NCI-H345 (cell line): ENCODE measurements at regions not wholly inside any gene's neighbourhood (a gene's known extent, or its start where the extent isn't known, plus 50 kb on each side); places are given as distances from the start of the nearest gene placed in this dataset.
"Not testable (repeated sequence)": the region's sequence is repeated elsewhere in the genome, so short reads cannot be mapped to it uniquely, and the experiment has no call there.

Experiments
- DNase-seq: peaks from one replicate; lab custom pipeline; 2025; lab: John Stamatoyannopoulos, UW

DNA sequence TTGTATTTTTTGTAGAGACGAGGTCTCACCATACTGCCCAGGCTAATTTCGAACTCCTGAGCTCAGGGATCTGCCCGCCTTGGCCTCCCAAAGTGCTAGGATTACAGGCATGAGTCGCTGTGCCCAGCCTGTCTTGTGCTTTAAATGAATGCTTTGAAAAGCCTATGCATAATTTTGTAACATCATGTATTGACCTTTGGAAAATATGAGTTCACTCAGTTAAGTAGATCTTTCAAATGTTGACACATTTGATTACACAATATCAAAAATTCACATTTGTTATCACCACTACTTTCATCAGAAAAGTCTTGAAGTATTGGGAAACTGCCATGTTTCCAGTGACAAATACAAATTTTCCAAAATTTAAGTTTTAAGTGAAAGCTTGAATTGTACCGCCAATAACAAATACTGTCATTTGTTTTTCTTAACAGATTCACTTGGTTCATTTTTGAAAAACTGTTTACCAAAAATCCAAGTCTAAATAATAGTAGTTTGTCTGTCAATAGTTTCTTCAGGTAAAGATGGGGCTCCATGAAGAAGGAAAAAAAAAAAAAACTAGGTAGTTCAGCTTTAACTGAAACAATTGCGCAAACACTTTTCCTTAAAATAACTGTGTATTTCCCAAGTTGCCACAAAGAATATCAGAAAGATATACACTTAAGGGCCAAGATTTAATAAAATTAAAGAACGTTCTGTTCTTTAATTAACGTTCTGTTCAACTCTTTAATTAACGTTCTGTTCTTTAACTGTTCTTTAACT lies 233.2 kb upstream of the NR5A2 start:
- DNase-seq = no peak

DNA sequence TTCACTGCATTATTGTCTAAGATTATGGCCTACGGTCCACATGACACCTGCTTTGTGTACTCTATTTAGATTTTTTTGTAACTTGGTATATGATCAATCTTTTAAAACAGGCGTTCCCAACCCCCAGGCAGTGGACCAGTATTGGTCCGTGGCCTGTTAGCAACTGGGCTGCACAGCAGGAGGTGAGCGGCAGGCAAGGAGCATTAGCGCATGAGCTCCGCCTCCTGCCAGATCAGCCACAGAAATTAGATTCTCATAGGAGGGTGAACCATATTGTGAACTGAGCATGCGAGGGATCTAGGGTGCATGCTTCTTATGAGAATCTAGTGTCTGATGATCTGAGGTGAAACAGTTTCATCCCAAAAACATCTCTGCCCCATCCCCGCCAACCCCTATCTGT lies 228.4 kb upstream of the NR5A2 start:
- no peak for DNase-seq

DNA sequence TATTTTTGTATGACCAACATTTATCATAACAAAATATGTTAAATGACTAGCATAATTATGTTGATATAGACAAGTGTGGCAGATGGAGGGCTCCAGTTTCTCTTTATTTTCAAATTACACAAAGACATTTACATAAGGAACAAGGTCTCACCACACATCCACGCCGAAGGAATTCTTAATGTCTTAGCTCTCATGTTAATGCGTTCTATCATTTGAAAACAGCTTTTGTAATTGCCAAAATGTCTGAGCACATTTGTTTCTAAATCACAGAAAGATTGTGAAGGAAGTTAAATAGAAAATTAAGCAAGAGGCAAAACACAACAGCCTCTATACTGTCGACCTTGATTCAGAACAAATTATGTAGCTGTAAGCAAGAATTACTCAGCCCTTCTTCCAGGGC lies 223.0 kb upstream of the NR5A2 start:
- no peak for DNase-seq

DNA sequence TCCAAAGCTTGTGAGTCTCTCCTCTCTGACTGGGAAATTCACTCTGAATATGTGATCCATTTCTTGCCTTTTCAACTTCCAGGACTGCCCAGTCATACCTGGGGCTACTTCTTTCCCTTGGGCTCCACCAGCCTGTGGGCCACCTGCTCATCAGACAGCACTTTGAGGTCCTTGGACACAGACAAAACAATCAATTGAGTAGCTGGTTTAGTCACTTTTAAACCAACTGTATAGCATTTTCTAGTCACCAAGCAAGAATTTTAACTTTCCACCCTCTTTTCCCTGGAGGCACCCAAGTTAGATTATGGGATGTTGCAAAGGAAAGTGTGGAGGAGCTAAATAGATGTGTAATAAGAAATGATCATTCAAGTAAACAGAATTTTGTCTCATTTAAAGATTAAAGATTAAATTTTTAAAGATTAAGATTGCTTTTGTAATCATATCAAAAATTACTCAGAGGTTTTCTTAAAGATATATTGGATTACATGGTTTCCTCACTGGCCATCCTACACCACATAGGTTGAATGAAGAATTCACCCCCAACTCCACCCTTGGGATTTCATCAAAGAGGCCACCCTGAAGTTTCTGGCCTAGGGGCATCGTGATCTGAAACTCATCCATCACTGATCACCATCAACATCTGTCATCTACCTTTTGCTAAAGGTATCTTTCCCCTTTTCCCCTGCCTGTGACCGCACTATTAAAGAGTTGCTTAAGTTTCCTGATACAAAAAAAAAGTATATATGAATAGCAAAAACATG lies 219.2 kb upstream of the NR5A2 start:
- DNase-seq = no peak

DNA sequence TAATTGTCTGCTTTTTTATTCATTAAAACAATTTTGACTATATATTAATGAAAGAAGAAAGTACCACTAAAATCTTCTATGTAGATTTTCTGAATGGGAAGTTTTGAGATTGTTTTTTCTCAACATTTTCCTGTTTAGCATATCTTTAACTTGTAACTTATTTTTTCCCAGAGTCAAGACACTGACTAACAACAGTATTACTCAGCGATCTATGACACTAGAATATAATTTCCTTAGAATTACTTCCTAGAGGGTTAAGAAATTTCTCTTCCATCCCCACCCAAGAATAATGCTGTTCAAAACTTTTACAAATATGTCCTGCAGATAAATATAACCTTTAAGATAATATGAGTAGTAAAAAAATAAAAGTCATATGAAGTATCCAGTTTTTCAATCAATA lies 218.2 kb upstream of the NR5A2 start:
- no peak for DNase-seq

DNA sequence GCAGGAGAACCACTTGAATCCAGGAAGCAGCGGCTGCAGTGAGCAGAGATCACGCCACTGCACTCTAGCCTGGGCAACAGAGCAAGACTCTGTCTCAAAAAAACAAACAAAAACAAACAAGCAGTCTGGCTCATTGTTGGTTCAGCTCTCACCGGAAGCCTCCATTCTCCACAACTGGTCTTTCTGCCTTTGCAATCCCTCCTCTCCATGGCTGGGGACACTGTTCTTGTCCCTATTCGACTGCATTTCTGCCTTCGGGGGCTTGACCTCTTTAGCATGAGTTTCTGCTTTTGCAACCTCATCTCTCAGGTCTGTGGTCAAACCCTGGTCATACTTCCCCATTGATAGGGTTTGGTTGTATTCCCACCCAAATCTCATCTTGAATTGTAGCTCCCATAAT lies 216.3 kb upstream of the NR5A2 start:
- DNase-seq = no peak

DNA sequence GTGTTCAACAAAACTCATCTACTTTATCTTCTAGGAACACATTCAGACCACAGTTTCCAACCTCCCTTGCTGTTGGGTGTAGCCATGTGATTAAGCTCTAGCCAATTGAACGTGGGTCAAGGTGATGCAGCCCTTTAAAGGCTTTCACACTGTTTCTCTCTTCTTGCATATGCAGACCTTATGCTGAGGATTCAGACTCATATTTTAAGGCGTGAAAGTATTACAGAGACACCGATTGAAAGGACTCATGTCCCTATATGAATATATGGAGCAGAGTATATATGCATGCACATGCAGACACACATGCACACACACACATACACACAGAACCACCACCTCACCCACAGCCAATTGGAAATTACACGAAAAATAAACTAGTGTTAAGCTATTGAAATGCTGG lies 214.3 kb upstream of the NR5A2 start:
- DNase-seq = no peak

DNA sequence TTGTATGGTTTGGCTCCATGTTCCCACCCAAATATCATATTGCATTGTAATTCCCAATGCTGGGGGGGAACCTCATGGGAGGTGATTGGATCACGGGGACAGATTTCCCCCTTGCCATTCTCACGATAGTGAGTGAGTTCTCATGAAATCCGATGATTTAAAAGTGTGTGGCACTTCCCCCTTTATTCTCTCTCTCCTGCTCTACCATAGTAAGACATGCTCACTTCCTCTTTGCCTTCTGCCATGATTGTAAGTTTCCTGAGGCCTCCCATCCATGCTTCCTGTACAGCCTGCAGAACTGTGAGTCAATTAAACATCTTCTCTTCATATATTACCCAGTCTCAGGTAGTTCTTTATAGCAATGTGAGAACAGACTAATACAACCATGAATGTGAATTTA lies 211.6 kb upstream of the NR5A2 start:
- no peak for DNase-seq

DNA sequence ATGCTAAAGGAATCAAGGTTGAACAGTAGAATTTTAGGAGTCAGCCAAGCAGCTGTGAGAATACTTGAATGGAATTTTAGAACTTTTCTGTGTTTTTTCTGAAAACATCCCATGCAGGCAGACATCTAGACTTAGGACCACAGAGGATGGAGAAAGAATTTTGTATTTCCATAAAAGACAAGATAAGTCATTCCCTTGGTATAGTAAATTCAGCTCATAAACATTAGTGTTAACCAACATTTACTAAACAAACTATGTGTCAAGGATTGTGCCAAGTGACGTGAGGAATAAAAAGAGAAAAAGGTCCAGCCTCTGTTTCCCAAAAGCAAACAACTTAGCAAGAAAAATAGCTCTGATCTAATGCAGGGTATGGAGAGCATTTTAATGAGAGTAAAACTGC lies 210.2 kb upstream of the NR5A2 start:
- DNase-seq = no peak

DNA sequence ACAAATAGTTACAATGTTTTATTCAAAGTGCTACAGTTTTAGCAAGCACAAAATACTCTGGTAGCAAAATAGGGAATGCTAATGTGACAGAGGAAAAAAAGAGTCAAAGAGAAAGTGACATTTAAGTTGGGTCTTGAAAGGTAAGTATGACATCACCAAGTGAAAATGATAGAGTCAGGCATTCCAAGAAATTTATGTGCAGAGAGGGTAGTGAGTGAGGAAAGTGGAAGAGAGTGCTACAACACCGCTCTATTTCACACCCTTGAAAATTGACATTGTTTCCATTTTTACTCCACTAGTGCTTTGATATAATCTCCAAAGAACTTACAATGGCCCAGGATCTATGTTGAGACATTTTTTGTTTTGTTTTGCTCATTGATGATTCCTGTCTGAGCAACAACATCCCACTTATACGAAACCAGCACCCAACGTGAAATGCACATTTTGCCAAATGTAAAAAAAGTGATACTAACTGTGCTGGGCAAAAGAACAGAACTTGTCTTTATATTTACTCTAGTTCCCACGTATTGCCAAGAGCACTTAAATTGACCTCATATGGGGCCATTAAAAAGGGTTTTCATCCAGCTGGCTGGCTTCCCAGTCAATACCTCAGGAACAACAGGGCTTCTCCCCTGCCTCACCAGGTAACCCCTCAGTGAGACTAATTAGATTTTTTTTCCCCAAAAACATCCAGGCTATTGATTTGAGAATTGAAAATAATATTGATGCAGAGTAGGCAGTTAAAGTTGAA lies 206.3 kb upstream of the NR5A2 start:
- DNase-seq = peak; percentile 88

DNA sequence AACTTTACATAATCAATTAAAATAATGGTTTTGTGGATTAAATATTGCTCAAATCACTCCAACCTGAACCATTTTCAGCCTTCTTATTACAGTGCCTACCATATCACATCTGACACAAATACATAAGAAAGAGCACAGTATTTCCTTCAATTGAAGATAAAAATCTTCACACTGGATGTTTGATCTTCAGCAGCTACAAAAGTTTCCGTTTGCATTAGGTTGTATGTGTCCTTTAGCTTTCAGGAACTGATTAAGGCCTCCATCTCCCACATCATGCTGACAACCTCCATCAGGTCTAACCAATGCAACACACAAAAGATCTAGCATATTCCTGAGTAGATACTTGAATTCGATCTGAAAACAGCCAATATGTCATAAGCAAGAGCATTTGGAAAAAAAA lies 195.1 kb upstream of the NR5A2 start:
- no peak for DNase-seq

DNA sequence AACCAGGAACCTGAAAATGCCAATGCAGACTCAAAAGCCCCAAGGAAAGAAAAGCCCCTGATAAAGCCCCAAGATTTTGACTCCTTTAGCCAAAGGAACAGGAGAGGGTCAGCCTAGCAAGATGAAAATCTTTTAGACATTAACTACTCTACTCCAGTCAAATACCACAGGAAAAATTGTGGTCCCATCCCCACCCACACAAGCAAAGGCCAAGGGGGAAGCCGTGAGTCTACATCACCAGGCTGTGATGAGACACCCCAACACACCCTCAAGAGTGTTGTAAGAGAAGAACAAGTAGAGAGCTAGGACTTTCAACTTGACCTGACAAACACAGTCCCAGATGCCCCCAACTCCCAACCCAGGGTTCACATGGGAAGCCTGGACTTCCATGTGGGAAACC lies 192.8 kb upstream of the NR5A2 start:
- DNase-seq = no peak

DNA sequence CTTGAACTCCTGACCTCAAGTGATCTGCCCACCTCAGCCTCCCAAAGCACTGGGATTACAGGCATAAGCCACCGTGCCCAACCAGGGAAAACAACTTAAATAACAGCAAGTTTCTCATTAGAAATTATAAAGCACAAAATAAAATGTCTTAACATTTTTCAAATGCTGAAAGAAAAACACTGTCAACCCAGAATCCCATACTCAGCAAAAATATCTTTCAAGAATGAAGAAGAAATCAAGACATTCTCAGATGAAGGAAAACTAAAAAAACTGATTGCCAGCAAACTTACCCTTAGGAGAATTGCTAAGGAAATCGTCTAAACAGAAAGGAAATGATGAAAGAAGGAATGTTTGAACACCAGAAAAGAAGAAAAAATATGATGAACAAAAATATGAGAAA lies 191.1 kb upstream of the NR5A2 start:
- no peak for DNase-seq

DNA sequence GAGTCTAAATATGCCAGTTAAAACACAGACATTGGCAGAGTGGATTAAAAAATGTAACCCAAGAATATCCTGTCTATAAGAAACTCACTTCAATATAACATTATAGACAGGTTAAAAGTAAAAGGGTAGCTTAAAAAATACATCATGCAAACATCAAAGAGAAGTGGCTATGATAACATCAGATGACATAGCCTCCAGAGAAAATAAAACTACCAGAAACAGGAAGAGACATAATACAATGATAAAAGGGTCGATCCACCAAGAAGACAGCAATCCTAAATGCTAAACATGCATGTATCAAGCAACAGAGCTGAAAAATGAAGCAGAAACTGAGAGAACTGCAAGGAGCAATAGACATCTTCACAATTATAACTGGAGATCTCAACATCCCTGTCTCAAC lies 190.2 kb upstream of the NR5A2 start:
- no peak for DNase-seq

DNA sequence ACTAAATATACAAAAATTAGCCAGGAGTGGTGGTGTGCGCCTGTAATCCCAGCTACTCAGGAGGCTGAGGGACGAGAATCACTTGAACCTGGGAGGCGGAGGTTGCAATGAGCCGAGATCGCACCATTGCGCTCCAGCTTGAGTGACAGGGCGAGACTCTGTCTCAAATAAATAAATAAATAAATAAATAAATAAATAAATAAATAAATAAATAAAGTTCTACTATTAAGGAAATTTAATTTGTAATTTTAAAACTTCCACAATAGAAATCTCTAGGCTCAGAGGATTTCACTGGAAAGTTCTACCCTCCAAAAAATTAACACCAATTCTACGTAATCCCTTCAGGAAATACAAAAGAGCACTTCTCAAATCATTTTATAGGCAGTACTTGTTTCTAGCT lies 187.9 kb upstream of the NR5A2 start:
- DNase-seq = not testable (repeated sequence)

DNA sequence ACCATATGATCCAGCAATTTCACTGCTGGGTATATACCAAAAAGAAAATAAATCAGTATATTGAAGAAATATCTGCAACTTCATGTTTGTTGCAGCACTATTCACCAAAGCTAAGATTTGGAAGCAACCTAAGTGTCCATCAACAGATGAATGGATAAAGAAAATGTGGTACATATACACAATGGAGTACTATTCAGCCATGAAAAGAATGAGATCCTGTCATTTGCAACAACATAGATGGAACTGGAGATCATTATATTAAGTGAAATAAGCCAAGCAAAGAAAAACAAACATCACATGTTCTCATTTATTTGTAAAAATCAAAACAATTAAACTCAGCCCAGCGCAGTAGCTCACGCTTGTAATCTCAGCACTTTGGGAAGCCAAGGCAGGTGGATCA lies 184.4 kb upstream of the NR5A2 start:
- DNase-seq = not testable (repeated sequence)

DNA sequence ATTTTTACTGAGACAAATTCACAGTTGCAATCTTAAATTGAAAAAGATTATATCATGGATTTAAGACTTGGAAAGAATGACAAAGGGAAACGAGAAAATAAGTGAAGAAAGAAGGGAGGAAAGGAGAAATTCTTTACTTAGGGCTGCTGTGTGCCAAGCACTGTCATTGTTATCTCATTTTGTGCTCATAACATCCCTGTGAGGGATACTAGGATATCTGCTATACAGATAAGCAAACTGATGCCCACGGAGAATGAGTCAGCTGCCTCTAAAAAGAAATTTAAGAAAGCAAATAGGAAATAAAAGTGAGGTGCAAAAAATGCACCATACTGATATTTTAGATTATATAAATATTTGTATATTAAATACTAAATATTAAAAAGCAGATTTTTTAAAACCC lies 183.6 kb upstream of the NR5A2 start:
- DNase-seq = no peak

DNA sequence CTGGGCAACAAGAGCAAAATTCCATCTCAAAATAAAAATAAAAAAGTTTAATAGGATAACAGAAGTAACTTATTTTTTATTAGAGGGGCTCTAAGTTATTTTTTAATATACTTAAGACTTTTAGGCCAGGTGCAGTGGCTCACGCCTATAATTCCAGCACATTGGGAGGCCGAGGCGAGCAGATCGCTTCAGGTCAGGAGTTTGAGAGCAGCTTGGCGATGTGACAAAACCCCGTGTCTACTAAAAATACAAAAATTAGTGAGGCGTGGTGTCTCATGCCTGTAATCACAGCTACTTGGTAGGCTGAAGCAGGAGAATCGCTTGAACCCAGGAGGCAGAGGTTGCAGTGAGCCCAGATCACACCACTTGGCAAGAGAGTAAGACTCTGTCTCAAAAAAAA lies 180.5 kb upstream of the NR5A2 start:
- no peak for DNase-seq

DNA sequence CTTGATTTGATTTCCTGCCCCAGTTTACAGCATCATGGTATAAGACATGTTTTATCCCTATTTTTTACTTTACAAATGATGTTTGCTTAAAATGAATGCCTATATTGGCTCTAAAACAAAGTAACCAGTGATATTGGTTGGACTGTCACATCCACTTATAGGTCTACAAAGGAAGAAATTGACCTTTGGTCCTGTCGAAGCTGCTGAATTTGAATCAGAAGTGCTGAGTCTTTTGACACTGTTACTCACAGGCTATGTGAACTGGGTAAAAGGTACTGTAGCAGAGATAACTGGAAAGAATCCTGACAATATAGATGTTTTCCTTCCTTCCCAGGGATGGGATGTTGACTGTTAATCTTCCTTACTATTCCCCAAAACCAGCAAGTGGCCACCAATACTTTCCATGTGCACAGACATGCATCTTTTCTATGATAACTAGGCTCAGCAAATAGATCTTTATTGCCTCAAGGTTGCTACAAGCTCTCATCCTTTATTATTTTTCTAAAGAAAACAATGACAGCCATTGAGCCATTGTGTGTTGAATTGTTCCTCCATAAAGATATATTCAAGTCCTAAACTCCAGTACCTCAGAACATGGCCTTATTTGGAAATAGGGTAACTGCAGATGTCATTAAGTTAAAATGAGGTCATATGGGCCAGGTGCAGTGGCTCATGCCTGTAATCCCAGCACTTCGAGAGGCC lies 175.9 kb upstream of the NR5A2 start:
- no peak for DNase-seq

DNA sequence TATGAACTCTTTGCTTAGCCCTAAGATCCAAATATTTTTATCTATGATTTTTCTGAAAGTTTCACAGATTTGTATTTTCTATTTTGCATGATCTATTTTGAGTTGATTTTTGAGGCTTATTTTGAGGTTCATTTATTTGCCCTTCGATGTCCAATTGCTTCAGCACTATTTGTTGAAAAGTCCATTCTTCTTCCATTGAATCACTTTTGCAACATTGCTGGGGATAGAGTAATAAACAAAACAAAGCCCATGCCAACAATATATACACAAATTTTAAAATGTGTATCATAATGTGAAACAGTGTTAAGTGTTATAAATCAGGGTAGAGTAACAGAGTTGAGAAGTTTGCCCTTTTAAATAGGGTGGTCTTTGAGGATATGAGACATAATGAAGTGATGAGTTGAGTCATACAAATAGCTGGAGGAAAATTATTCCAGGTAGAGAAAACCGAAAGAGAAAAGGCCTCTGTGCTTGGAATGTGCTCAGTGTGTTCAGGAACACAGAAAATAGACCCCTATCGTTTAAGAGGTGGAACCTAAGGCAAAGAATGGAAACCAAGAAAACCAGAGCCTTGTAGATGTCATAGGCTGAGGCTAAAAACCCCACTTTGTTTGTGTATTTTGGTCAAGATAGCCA lies 172.7 kb upstream of the NR5A2 start:
- DNase-seq = no peak

DNA sequence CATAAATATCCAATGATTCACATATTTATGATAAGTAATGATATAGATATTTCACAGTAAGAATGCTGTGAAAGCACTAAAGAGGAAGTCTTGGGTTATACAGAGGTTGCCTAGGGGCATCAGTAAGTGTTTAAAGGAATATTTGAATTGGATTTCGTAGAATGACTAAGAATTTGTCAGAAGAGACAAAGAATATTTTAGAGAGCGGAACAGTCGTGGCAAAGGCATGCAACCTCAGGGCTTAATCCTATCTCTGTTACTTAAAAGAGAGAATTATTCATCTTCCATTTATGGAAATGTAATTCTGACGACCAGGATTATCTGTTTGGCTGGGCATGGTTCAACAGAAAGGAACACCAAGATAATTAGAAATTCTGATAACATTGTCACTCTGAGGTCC lies 171.9 kb upstream of the NR5A2 start:
- no peak for DNase-seq

DNA sequence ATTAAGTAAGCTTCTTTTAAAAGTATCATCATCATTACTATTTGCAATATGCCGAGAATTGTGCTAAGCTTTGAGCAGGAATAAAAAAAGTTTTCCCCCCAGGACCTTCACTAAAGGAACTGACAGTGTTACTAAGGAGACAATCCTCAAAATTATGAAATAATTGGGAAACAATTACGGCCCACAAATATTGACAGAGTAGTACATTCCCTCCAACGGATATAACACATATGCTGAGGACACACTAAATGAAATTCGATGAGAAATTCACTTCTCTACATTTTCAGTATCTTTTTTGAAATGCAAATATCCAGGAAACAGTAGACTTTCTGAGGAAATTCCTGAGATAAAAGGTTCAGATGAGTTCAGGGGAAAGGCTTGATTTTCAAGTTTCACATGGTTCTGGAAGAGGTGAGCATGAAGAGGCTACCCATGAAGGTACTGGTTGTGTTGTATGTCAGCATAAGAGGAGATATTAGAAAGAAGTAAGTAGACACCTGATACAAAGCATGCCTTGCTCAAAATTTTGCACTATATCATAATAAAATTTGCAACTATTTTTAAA lies 171.2 kb upstream of the NR5A2 start:
- DNase-seq = no peak
